Activated naive CD8-positive, alpha-beta T cell treated with anti-CD3 and anti-CD28 coated beads for 36 hours (primary cell): ENCODE measurements at regions not wholly inside any gene's neighbourhood (a gene's known extent, or its start where the extent isn't known, plus 50 kb on each side); places are given as distances from the start of the nearest gene placed in this dataset.

Experiments
- DNase-seq: peaks from one replicate; pipeline ENCODE4 v3.0.0; 2021
- H3K27ac Mint-ChIP-seq: one replicate; pipeline ENCODE4 v1.8.0; 2022; ENCODE audit warnings: mild to moderate bottlenecking, moderate library complexity, mixed read lengths
- H3K27me3 Mint-ChIP-seq: one replicate; pipeline ENCODE4 v1.8.0; 2022; ENCODE audit warnings: mild to moderate bottlenecking, mixed read lengths
- H3K36me3 Mint-ChIP-seq: one replicate; pipeline ENCODE4 v1.8.0; 2021; ENCODE audit warnings: mild to moderate bottlenecking, mixed read lengths
- H3K4me1 Mint-ChIP-seq: one replicate; pipeline ENCODE4 v1.8.0; 2021; ENCODE audit warnings: mixed read lengths
- H3K4me3 Mint-ChIP-seq: one replicate; pipeline ENCODE4 v1.8.0; 2022; ENCODE audit warnings: mild to moderate bottlenecking, moderate library complexity, mixed read lengths
- H3K9me3 Mint-ChIP-seq: one replicate; pipeline ENCODE4 v1.8.0; 2022; ENCODE audit warnings: mixed read lengths

DNA sequence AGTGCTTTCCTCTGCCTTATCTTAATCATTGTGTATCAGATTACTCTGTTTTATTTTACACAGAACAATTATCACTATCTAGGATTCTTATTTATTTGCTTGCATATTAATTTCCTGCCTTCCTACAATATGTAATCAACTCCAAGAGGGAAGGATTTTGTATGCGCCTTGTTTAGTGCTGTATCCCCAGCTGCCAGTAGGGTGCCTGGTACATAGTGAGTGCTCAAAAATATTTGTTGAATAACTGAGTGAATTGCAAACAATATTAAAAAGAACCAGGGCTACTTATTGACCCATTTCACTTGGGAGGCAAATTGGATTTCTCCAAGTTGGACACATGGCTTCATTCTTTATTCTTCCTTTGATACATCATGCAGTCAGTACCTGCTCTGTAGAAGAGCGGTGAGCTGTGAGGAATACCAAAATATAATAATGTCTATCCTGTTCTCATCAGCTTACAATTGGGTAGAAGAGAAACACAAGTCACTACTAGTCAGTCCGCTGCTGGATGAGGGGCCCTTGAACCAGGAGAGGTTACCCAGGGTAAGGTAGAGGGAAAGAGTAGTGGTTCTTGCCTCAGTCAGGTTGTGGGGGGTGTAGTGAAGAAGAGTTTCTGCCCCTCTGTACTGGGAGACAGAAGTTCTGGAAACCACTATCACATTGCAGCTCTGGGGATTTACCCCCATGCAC is 233.9 kb upstream of the ZBTB20 start:
- Mint-ChIP-seq H3K27me3 (peaks cover 6% of the 10 kb centered on the region), H3K4me1 (no peaks in the 10 kb centered on the region), H3K36me3 (no peaks in the 10 kb centered on the region), H3K4me3 (no peak overlapping the region), H3K27ac (no peak overlapping the region), H3K9me3 (no peaks in the 10 kb centered on the region)
- DNase-seq = no peak

DNA sequence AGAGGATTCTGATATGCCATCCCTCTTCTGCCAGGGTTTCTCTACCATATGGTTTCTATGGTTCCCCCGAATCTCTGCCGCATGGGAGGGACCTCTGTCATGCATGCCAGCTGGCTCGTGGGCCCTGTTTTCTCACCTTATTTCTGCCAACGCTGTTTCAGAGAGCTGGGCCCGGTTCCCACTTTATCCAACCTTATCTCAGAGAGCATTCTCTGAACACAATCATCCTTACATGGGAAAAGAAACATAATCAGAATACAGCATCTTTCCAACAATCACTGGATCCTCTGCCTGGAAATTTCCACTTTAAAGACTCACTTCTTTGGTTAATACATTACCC is 234.5 kb upstream of the ZBTB20 start:
- Mint-ChIP-seq H3K9me3 (no peaks in the 10 kb centered on the region), H3K27me3 (peaks cover 6% of the 10 kb centered on the region), H3K36me3 (no peaks in the 10 kb centered on the region), H3K4me1 (no peaks in the 10 kb centered on the region), H3K4me3 (no peak overlapping the region), H3K27ac (no peak overlapping the region)
- no peak for DNase-seq

DNA sequence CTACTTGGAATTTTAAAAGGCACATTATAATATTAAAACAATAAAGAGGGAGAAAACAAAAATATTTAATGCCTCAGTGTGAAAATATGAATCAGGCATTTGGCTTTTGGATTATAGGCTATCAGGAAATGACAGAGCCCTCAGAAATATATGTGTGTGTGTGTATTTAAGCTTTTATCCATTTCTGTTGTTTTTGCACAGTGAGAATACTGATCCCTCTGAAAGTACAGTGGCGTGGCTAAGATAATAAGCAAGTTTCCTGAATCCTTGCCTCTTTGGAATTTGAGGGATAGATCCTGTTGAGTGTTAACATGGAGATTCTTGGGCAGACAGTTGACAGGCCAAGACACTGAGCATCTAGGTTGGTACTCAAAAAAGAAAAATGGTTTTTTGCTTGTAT is 234.8 kb upstream of the ZBTB20 start:
- Mint-ChIP-seq H3K9me3 (no peaks in the 10 kb centered on the region), H3K4me1 (no peaks in the 10 kb centered on the region), H3K27ac (no peak overlapping the region), H3K27me3 (peaks cover 2% of the 10 kb centered on the region), H3K36me3 (no peaks in the 10 kb centered on the region), H3K4me3 (no peak overlapping the region)
- no peak for DNase-seq

DNA sequence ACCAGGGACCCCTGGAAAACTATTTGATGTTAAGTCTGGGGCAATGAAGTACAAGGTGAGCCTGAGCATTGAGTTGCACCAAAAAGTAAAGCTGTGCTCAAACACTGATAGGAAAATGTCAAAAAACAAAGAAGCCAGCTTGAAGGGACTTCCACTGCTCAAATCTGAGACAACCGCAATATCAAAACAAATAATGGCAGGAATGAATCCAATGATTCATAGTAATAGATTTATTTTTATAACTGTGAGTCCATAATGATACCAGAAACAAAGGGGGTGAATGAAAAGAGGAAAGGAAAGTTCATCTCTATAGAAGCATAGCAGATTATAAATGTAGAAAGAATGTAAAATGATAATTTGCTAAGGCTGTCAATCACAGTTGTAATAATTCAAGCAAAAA is 237.3 kb upstream of the ZBTB20 start:
- Mint-ChIP-seq H3K27me3 (no peaks in the 10 kb centered on the region), H3K4me1 (no peaks in the 10 kb centered on the region), H3K4me3 (no peak overlapping the region), H3K27ac (no peak overlapping the region), H3K9me3 (no peaks in the 10 kb centered on the region), H3K36me3 (no peaks in the 10 kb centered on the region)
- DNase-seq = no peak

DNA sequence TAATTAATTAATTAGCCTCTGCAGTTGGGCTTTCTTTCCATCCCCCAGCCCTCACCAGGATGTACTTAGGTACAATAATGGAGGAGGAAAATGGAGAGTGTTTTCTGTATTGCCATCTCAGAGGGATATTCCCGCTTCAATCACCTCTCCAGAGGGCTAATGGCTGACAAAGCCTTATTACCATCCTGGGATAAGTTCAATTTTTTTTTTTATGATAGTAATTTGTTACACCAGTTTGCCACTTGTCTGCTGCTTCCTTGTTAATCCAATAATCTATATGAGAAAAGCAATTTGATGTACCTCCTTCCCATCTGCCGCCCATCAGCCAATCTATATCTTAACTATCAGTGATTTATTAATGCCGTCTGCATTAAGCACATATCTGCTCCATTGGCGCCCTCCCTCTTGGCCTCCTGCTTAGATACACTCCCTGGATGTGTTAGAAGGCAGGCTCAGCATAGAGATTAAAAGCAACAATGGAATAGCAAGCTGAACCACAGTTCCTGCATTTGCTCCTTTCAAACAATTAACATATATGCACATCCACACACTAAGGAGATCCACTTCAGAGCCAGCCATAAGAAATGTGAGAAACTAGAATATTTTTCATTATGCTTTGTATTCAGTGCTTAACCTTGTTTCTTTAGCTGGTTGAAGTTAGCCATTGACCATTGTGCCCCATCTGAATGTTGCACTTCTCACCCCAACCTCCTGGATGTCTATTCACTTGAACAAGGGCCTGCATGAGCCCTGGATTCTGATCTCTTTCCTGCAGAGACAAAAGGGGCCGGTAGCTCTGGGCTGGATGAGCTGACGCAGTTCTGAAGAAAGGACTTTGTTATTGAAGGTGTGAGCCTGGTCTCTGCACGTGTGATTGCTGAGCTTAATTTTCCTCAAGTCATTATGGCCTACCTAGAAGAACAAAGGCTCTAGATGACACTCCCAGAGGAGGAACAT is 237.3 kb upstream of the GAP43 start:
- Mint-ChIP-seq H3K9me3 (no peaks in the 10 kb centered on the region), H3K4me3 (no peak overlapping the region), H3K4me1 (no peaks in the 10 kb centered on the region), H3K27me3 (no peaks in the 10 kb centered on the region), H3K36me3 (no peaks in the 10 kb centered on the region), H3K27ac (no peak overlapping the region)
- DNase-seq = no peak

DNA sequence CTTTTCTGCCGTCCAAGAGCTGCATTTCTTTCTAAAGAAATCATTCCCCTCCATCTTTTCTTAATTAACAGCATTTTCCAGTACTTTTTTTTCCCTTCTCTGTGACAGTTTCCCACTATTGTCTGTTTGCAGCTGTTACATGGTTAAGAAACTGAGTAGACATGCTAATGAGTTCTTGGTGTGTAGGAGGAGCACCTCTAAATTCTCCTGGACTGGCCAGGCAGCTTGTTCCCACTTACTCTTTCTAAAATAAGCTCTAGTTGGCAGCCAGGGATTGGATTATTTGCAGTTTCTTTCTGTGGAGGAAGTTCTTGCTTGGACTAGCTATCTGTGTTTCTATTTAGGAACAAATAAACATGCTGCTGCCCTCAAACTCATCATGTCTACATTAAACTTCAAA is 235.1 kb upstream of the GAP43 start:
- DNase-seq = no peak
- H3K4me3 Mint-ChIP-seq = no peak overlapping the region
- no peaks in the 10 kb centered on the region for H3K9me3 Mint-ChIP-seq
- peaks cover 4% of the 10 kb centered on the region for H3K4me1 Mint-ChIP-seq
- H3K27me3 Mint-ChIP-seq = no peaks in the 10 kb centered on the region
- no peak overlapping the region for H3K27ac Mint-ChIP-seq
- no peaks in the 10 kb centered on the region for H3K36me3 Mint-ChIP-seq

DNA sequence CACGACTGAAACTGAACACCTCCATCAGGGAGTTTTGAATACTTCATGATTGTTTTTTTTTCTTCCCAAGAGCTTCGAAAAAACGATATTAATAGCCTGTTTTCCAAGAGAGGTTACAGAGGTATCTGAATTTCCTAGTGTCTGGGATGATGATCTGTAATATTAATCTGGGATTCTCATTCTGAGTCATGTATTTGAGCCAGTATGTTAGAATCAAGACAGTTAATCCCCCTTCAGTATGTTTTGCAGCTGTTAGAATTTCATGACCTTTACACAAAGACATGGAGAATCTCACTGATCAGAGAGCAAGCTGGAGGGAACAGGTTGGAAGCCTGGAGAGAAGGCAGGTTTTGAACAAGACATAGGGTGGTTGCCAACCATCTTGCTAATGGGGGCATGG is 234.5 kb upstream of the GAP43 start:
- Mint-ChIP-seq H3K27me3 (no peaks in the 10 kb centered on the region), H3K36me3 (no peaks in the 10 kb centered on the region), H3K4me1 (peaks cover 4% of the 10 kb centered on the region), H3K27ac (no peak overlapping the region), H3K4me3 (no peak overlapping the region), H3K9me3 (no peaks in the 10 kb centered on the region)
- DNase-seq = no peak

DNA sequence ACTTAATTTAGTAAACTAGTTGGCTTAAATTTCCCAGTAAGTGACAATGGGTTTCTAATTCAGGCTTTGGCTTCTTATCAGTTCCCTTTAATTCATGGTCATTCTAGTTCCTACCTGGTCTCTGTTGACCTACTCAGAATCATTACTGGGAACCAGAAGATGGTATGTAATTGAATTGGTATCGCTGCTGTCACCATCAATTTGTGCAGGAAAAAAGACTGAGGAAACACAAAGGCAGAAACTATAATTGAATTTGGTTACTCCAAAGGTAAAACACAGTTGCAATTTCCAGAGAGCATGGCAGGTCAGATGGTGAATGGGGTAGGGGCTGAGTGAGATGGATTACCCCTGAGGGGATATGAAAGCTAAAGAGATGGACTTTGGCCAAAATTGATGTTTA is 226.5 kb upstream of the GAP43 start:
- H3K4me3 Mint-ChIP-seq = no peak overlapping the region
- no peaks in the 10 kb centered on the region for H3K27me3 Mint-ChIP-seq
- H3K27ac Mint-ChIP-seq = no peak overlapping the region
- H3K9me3 Mint-ChIP-seq = no peaks in the 10 kb centered on the region
- DNase-seq = no peak
- H3K4me1 Mint-ChIP-seq = no peaks in the 10 kb centered on the region
- no peaks in the 10 kb centered on the region for H3K36me3 Mint-ChIP-seq

DNA sequence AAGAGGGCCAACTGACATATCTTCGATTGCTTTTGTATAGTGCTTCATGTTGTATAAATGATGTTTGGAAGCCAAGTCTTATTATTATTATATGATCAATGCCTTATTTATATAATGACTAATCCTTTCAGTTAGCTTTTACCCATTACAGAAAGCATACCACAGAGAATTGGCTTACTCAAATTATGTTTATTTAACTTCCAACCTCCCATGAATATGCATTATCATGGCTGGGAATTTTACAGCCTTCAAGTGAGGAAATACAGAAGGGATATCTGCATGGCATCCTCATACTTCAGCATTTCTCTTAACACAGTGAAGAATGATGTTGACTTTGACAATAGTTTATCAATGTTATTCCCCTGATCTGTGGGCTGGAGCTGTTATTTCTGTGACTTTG is 225.9 kb upstream of the GAP43 start:
- H3K4me1 Mint-ChIP-seq = no peaks in the 10 kb centered on the region
- no peak for DNase-seq
- no peak overlapping the region for H3K4me3 Mint-ChIP-seq
- no peaks in the 10 kb centered on the region for H3K36me3 Mint-ChIP-seq
- no peaks in the 10 kb centered on the region for H3K27me3 Mint-ChIP-seq
- no peaks in the 10 kb centered on the region for H3K9me3 Mint-ChIP-seq
- no peak overlapping the region for H3K27ac Mint-ChIP-seq

DNA sequence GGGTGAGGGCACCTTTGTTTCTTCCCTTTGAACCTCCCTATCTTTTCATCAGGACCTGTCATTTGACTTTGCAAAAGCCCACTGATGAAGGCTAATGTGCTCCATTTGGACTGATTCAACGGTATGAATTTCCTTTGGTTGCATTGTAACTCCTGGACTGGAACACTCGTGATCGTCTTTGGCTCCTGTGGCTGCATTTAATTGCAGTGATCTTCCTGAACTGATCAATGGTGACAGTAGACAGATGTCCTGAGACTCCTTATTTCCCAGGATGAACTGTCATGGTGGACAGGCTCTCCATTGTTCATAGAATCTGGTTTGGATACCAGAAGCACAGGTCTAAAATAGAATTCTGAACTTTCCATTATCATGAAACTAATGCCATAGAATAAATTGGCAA is 224.8 kb upstream of the GAP43 start:
- no peak for DNase-seq
- Mint-ChIP-seq H3K4me1 (no peaks in the 10 kb centered on the region), H3K36me3 (no peaks in the 10 kb centered on the region), H3K27me3 (no peaks in the 10 kb centered on the region), H3K9me3 (no peaks in the 10 kb centered on the region), H3K27ac (no peak overlapping the region), H3K4me3 (no peak overlapping the region)

DNA sequence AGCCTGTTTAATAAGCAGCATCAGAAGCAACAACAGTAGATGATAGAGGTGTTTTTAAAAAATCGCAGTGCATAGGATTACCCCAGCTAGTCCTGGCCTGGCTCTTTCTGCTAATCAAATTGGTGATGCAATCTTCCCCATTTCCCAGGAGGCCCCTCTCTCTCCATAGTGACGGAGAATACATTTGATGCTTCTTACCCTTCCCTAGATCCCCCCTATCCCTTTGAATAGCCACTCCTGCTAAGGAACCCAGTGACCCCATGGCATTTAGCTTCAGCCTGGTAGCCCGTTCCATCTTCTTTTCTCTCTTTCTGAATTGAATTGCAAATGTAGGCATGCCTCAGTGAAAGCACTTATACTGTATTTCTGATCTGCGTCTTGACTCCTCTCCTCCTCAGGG is 223.6 kb upstream of the GAP43 start:
- no peaks in the 10 kb centered on the region for H3K27me3 Mint-ChIP-seq
- H3K27ac Mint-ChIP-seq = no peak overlapping the region
- H3K4me1 Mint-ChIP-seq = no peaks in the 10 kb centered on the region
- no peak overlapping the region for H3K4me3 Mint-ChIP-seq
- no peaks in the 10 kb centered on the region for H3K9me3 Mint-ChIP-seq
- no peak for DNase-seq
- no peaks in the 10 kb centered on the region for H3K36me3 Mint-ChIP-seq

DNA sequence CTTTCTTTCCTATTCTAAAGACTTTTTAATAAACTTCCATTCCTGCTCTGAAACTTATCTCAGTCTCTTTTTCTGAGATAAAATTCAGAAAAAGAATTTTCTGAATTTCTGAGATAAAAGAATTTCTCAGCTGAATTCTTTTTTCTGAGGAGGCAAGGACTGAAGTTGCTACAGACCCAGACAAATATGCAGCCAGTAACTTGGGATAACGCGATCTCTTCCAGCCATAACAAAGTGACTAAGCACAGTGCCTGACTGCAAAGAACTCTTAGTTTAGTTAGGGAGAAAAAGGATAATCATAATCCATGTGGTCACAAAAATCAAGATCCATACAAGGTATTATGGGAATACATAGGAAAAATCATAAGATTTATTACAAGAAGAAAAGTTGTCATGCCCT is 222.0 kb upstream of the GAP43 start:
- no peaks in the 10 kb centered on the region for H3K4me1 Mint-ChIP-seq
- no peaks in the 10 kb centered on the region for H3K36me3 Mint-ChIP-seq
- no peaks in the 10 kb centered on the region for H3K9me3 Mint-ChIP-seq
- H3K4me3 Mint-ChIP-seq = no peak overlapping the region
- no peak for DNase-seq
- H3K27me3 Mint-ChIP-seq = no peaks in the 10 kb centered on the region
- no peak overlapping the region for H3K27ac Mint-ChIP-seq

DNA sequence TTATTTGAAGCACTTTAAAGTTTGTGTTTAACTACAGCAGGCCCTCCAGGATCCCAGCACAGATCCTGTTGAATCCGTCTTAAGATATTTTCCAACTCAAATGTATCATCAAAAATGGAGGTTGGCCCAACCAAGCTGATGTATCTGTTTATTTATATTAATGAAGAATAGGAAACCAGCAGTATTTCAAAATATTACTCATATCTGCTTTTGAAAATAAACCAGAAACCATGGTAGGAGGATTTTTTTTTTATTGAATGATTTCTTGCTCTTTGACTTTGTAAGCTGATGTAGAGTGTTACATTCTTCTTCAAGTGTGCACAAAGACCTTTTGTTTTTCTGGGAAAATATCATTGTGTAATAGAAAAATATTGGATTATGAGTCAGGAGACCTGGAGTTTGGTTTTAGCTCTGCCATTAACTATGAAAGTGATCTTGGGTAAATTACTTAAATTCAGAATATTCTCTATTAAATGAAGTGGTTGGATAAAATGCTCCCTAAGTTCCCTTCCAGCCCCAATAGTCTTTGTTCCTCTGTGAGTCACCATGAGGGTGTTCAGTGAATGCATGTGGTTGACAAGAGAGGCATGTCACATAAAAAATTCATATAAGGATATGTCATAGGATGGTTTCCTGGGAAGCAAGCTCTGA is 221.3 kb upstream of the GAP43 start:
- H3K27me3 Mint-ChIP-seq = no peaks in the 10 kb centered on the region
- no peak for DNase-seq
- no peaks in the 10 kb centered on the region for H3K4me1 Mint-ChIP-seq
- no peaks in the 10 kb centered on the region for H3K9me3 Mint-ChIP-seq
- H3K4me3 Mint-ChIP-seq = no peak overlapping the region
- no peak overlapping the region for H3K27ac Mint-ChIP-seq
- no peaks in the 10 kb centered on the region for H3K36me3 Mint-ChIP-seq

DNA sequence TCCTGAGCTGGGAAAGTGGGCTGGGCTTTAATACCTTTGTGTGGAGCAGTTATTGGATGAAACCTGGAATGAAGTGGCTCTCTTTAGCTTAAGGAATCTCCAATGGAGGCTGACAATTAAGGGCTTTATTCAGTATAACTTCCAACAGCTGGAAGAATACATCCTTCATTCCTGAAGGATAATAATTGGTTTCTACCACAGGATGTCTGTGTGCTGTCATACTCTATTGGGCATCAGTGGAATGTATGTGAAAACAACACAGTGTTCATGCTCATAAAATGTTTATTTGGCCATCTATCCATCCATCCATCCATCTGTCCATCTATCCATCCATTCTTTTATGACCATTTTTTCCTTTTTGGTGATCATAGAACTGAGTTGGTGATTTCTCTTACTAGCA is 220.7 kb upstream of the GAP43 start:
- no peak overlapping the region for H3K4me3 Mint-ChIP-seq
- H3K4me1 Mint-ChIP-seq = no peaks in the 10 kb centered on the region
- H3K27me3 Mint-ChIP-seq = no peaks in the 10 kb centered on the region
- no peak overlapping the region for H3K27ac Mint-ChIP-seq
- no peak for DNase-seq
- H3K9me3 Mint-ChIP-seq = no peaks in the 10 kb centered on the region
- no peaks in the 10 kb centered on the region for H3K36me3 Mint-ChIP-seq

DNA sequence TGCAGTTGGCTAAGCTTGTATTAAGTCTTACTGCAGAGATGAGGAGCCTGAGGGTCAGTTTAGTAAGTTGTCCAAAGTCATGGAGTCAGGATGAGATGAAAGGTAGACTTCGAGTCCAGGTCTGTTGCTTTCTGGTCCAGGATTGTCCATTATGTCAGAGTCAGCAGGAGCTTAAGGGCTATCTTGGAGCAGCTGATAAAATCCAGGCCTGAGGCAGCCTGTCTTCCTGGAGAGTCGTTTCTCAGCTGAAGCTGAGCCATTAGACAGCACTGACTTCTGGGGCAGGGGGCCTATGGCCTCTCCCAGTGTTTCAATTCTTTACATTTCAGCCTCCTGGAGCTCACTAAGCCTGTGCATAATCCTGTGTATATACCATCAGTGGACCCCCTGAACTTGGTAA is 219.5 kb upstream of the GAP43 start:
- Mint-ChIP-seq H3K27ac (no peak overlapping the region), H3K4me3 (no peak overlapping the region), H3K4me1 (no peaks in the 10 kb centered on the region), H3K36me3 (no peaks in the 10 kb centered on the region), H3K27me3 (no peaks in the 10 kb centered on the region), H3K9me3 (no peaks in the 10 kb centered on the region)
- DNase-seq = no peak

DNA sequence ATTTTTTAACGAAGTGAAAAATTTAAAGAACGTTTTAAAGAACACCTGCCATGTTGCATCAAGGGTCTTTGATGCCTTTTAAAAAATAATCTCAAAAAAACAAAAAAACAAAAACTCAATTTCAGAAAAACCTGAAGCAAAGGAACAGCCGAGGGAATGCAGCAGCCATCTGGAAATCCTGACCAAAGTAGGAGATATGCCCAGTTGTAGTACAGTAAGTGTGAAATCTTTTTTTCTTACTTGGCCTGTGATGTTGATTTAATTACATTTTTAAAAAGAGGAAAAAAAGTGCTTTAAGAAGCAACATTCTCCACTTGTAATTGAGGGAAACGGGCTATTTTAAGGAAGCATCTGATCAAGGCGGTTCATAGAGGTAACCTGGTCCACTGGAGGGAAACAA is 213.7 kb upstream of the GAP43 start:
- Mint-ChIP-seq H3K4me3 (no peak overlapping the region), H3K4me1 (no peaks in the 10 kb centered on the region), H3K27ac (no peak overlapping the region), H3K9me3 (no peaks in the 10 kb centered on the region), H3K36me3 (no peaks in the 10 kb centered on the region), H3K27me3 (no peaks in the 10 kb centered on the region)
- DNase-seq = no peak
